GM18517 (cell line): ENCODE measurements at regions not wholly inside any gene's neighbourhood (a gene's known extent, or its start where the extent isn't known, plus 50 kb on each side); places are given as distances from the start of the nearest gene placed in this dataset.
"Not testable (repeated sequence)": the region's sequence is repeated elsewhere in the genome, so short reads cannot be mapped to it uniquely, and the experiment has no call there.

Source experiments
- ATAC-seq: cut with Tn5 transposase; IDR thresholded peaks from one replicate; pipeline ENCODE4 v1.9.1; 2021; ENCODE audit warnings: mild to moderate bottlenecking, moderate library complexity; ENCODE audit not compliant: unreplicated experiment

DNA sequence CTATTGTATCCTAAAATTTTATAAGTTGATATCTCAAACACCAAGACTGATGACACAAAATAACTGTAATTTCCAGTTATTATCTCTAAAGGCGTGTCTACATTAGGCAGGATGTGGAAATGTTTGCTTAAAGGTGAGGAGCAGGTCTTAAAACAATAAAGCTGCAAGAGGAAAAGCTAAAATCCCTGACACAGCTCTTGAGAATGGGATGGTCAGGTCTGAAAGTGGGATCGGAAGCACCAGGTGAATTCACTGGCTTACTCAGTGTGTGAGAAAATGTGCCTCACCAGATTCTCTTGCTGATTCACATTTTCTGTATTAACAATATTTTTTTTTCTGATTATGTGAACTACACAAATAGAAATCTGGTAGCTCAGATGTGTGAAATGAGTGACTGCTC, 421.9 kb upstream of the ADAMTS5 start:
- ATAC-seq = no peak

DNA sequence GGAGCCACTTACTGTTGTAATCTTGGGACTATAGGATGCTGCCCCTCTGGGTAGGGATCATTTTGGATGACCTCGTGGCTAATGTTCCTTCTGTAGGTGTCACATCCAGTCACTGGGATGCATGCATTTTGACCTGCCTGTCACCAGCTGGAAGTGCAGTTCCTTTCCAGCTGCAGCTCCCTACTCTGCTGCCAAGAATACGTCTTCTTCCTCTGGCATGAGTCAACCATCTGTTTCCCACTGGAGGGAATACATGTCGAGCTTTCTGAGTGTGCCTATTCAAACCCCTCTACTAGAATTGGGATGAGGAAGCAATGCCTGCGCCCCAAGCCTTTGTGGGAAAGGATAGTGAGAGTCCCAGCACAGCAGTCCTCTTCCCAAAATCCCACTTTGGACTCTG, 415.5 kb upstream of the ADAMTS5 start:
- ATAC-seq = no peak

DNA sequence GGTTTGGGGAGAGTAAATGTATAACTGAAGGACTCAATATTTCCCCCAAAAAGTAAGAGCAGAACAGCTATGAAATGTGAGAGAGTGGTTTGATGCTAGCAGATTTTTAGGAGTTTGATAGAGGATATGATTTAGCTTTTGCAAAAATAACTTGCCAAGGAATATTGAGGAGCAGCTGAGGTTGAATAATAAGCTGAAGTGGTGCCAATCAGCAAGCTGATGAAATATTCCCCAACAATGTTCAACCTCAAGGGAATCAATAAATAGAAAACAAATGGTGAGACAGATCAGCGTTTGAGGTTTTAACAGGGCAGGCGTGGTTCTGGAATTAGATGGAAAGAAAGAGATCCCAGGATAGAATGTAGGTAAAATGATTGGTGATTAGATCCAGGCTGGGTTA, 413.4 kb upstream of the ADAMTS5 start:
- ATAC-seq = no peak

DNA sequence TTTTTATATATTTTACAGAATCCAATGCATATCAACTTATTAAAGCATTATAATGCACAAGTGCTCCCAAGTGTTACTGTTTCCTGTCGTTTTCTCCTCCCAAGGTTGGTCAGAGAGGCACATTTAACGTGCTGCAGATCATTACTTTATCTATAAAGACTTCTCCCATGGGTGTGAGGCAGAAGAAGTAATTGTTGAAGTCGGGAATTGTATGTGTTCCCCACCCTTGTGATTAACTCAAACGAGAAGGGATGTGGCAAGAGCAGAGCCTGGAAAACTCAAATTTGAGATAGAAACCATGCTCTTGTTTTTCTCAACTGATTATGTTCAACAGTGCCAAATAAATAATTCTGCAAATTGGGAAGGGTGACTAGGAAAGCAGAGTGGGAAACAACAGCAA, 412.5 kb upstream of the ADAMTS5 start:
- no peak for ATAC-seq

DNA sequence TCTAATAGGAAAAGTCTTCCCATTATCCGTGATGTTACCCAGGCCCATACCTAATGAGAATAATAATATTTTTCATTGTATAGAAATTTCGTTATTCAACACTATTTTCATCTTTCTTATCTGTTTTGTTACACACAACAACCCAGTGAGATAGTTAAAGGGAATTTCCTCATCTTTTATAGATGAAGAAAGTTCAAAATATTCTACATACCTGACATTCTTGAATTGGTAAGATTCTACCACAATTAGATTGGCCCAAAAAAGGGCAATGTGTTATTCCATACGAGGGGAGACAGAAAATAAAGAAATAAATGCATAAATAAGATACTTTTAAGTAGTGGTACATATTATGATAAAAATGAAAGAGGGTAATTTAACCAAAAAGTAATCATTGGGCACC, 405.5 kb upstream of the ADAMTS5 start:
- no peak for ATAC-seq

DNA sequence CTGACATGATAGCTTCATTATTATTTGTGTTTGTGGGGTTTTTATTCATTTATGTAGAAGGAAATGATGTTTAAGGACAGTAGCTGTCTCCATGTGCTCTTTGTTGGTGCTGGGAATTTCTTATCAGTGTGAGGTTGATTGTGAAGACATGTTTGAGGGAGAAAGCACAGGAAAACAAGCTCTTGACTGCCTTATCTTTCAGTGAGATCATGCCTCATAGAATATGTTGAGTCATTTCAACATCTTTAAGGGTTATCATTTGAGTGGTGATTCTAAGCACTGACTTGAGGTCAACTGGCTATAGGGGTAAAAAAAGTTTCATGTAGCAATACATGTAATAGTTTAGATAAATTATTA, 405.1 kb upstream of the ADAMTS5 start:
- ATAC-seq = no peak

DNA sequence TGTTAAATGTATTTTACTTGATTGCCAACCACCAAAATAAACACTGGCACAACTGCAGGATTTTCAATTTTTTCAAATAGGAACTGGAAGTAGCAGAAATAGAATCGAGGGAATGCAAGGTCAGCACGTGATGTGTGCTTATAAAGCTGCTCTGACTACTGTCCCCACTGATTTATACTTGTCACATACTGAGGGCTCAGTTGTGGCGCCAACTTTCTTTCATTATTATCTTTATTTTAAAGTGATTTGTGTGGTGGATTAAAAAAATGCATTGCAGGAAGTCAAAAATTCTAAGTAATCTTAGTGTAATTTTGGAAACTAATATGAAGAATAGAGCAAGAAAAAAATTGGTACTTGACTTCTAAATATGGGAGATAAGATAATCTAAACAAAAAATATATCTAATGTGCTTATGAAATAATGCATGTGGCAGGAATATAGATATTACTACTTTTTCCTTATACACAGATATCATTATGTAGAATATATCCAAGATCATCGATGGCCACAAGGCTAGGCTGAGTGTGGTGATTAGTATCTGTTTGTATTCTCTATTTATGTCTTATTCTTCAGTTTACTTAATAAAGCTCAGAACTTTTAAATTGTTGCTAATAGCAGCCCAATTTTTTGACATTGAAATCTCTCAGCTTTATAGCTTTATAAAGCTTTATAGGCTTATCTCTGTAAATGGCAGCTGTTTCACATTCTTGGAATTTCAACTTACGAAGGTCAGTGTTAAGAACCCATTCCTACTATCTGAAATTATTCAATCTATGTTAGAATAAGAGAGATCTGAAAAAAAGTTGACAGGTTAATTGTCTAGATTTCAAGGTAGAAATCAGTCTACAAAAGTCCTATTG, 404.5 kb upstream of the ADAMTS5 start:
- no peak for ATAC-seq

DNA sequence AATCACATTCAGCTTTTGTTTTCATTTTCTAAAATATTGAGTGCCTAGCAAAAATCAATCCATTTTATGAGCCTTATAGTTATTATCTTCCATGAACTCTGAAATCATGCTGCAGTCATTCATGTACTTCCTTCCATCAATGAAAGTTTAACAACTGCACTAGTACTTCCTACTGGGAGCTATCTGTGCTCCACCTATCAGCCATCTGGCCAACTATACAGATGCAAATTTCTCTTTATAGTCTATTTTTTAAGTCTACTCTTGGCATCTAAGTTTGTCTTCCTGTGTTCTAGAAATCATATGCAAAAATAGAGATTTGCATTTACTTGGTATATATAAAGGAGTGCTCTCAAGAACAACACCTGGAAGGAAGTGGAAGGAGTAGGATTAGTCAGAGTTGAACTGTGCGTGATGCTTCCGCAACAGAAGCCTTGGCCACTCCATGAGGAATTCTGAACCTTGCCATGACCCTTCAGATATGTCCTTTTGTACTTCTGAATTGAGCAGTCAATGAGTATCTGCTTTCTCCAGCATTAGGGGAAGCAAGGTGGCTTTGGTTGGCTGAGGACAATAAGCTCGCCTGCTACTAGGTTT, 403.2 kb upstream of the ADAMTS5 start:
- ATAC-seq = no peak

DNA sequence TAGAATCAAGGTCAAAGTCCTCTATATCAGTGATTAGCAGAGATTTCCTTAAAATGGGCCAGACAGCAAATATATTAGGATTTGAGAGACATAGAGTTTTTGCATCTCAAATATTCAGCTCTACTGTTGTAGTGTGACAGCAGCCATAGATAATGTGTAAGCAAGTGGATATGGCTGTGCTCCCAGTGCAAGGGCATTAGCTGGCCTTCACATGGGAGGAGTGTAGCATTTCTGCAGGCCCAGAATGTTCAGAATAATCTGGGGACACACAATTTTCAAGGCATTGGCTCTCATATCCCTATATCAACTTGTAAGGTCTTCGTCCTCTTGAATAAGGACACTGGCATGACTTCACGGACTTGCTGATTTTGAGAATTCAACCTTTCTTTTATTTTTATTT, 402.3 kb upstream of the ADAMTS5 start:
- no peak for ATAC-seq

DNA sequence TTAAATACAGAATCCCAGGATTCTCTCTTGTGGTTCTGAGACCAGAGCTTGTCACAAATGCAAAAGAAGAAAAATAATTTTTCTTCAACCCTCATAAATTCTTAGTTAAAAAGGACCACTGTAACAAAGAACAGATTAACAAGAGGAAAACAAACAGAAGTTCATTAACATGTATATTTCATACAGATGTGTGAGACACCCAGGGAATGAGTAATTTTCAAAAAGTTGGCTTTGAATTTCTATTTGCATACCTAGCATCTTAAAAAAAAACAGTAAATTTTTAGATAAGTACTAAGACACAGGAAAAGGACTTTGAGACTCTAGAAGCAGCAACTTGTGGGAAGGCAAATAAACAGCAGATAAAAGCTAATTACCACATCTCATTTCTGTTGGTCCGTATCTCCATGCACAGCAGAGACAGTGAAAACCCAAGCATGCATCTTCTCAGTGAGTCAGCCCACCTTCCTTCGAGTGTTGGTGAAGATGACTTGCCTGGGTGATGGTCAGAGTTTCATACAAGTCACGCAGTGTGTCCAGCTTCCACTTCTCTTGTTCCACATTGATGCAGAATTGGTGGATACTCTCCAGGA, 399.9 kb upstream of the ADAMTS5 start:
- ATAC-seq = no peak

DNA sequence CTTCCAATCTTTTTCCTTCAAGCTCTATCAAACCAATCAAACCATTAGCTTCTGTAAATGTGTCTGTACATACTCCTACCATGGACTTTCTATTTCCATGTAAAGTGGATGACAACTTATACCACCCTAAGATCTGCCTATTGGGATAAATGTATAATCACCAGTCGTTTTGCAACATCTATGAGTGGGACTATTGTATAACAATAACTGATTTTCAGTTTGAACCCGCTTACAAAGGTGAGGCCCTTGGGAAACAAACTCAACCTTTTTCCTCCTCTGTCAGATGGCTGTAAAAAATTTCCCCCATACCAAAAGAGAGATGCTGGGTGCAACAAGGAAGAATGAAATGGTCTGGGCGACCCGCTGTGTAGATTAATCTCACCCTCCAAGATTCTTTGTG, 399.1 kb upstream of the ADAMTS5 start:
- ATAC-seq = no peak

DNA sequence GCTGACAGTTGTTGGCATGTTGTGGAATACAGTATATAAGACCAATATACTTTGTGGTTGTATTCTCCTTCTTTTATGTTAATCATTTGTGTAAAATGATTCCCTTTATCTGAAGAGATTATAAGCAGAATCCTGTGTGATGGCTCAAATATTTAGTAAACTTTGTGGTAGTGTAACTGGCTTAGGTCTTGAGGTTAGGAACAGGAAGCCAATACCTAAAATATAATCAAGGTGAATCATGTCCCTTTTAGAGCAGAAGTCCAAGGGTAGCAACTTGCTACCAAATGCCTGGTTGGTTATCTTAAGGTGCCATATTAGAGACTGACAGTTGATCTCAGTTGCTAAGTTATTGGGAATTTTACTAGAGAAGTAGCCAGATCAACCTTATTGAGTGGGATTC, 398.5 kb upstream of the ADAMTS5 start:
- no peak for ATAC-seq

DNA sequence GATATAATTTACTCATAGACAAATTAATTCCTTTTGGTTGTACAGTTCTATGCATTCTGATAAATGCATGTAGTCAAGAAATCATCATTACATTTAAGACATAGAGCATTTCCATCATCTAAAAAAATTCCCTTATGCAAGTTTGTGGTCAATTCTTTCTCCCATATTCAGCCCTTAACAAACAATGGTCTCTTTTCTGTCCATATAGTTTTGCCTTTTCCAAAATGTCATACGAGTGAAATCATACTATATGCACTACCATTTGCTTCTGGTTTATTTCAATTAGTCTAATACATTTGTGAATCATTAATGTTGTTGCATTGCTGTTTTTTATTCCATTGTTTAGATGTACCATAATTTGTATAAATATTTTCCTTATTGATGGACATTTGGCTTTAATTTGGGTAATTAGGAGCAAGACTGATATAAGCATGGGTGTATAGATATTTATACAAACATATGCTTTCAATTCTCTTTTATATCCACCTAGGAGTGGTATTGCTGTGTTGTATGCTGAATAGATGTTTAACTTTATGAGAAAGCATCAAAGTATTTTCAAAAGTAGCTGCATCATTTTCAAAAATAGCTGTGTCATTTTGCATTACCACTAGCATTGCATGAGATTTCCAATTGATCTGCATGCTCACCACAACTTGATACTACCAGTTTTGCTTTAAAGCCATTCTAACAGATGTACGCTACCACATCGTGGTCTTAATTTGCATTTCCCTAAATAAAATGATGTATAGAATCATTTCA, 397.0 kb upstream of the ADAMTS5 start:
- no peak for ATAC-seq

DNA sequence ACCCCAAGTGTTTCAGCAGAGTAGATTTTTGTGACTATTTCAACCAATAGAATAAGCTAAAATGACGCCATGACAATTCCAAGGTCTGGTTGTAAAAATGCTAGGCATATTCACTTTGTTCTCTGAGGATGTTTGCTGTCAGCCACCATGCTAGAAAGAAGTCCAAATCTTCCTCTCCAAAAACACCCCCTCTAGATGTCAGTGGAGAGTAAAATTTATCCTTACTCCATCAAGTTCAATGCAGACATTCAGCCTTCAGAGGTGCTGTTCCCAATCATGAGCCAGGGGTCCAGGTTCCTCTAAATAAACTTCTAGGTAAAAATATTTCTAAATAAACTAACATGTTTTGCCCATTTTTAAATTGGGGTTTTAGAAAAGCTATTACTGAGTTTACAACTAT, 395.4 kb upstream of the ADAMTS5 start:
- no peak for ATAC-seq

DNA sequence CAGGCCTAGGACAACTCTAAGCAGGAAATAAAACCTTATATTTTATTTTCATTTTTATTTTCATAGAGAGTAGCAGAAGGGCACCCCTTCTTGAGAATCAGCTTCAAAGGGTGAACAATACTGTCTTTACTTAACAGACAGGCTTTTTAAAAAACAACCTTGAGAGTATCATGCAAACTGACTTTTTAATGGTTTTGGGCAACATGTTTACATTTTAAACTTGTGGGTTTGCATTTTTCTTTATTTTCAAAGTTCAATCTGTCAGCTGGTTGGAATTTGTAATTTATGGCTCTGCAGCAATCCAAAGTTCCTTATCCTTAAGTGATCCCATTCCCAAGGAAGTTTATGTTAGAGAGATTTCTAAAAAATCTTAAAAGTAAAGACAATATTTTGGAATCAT, 392.3 kb upstream of the ADAMTS5 start:
- no peak for ATAC-seq

DNA sequence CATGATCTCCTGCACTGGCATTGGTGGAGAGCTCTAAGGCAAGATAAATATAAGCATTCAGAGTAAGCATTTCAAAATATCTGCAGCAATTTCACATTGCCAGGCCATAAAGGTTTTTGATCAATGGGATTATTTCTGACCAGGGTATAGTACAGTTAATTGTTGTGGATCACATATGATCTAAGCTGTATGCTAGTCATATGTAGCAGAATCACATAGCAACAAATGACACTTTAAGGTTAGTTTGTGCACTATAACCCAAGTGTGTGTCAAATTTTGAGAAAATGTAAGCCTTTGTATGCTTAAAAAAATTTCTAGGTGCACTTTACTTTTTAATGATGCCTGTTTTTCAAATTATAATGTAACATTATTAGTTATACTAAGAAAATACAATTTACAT, 386.0 kb upstream of the ADAMTS5 start:
- ATAC-seq = no peak

DNA sequence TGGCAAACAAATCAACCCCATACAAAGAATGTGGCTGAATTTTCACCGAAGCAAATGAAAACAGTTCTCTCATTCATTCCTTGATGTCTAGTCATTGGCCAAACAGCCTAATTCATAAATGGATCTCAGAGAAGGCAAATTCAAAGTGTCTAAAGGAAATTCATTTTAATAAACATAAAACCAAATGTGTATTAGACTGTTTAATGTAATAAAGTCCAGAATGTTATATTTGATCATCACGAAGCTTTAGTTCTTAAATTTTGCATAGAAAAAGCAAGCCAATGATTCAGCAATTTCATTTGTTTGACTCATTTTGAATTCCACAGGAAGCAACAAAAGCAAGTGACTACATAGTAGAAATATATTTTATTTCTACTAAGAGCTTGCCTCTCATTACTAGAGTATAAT, 379.2 kb upstream of the ADAMTS5 start:
- ATAC-seq = no peak

DNA sequence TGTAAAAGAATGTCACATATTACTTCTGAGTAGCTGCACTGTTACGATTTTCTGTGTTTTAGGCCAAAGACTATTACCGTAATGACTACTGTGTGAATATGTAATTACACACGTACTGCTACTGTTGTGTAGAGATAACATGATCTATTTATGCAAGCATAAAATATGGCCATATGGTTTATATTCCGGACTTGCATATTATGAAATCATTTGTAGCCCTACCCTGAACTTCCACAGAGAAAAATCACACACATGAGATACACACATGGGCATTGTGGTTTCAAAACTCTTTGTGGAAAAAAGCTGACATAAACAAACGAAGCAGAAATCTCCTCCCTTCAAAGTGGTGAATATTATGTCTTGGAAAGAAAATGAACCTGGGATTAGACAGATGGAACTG, 373.0 kb upstream of the ADAMTS5 start:
- ATAC-seq = no peak

DNA sequence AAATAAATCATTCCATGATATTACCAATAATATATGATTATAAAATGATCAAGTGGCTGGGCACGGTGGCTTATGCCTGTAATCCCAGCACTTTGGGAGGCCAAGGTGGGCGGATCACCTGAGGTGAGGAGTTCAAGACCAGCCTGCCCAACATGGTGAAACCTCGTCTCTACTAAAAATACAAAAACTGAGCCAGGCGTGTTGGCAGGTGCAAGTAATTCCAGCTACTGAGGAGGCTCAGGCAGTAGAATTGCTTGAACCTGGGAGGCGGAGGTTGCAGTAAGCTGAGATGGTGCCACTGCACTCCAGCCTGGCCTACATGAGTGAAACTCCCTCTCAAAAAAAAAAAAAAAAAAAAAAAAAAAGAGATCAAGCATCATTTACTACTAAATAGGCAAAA, 371.1 kb upstream of the ADAMTS5 start:
- not testable (repeated sequence) for ATAC-seq

DNA sequence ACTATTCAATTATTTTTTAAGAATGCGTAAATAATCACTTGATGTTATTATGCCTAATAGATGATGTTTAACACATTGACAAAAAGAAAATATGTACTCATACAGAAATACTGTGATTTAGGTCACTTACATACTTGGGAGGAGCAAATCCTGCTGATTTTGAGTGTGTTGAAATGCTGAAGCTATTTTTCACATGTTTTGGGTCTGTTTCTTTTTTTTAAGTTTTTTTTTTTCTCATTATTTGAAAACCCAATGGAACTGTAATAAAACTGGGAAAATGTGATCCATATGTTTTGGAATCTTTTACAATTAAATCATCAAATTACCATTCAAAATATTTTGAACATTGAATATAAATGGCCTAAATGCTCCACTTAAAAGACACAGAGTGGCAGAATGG, 366.2 kb upstream of the ADAMTS5 start:
- no peak for ATAC-seq

DNA sequence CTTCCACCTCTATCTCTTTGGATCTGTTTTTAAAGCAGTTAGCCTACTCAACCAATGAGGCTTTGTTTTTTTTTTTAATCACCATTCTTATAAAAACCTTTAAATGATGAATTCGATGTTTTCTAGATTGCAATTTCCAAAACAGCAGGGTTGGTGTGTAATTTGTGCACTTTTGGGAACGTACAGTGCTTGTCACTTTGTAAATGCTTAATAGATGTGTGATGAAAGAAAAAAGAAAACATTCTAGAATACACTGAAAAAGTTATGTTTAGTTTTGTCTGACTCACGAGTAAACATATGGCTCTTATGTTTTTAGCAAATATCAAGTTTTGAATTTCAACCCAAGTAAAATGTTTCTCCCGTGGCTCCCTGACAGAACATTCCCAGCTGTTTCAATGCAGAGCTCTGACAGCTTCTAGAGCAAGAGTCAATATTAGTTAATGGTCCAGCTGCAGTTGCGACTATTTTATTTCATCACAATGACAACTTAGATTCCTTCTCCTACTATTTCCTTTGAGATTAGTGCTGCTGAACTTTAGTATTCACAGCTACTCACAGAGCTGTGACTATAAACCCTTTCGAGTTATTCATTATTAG, 362.5 kb upstream of the ADAMTS5 start:
- no peak for ATAC-seq
